ENCODE measurements at regions not wholly inside any gene's neighbourhood (a gene's known extent, or its start where the extent isn't known, plus 50 kb on each side); places are given as distances from the start of the nearest gene placed in this dataset.

DNA sequence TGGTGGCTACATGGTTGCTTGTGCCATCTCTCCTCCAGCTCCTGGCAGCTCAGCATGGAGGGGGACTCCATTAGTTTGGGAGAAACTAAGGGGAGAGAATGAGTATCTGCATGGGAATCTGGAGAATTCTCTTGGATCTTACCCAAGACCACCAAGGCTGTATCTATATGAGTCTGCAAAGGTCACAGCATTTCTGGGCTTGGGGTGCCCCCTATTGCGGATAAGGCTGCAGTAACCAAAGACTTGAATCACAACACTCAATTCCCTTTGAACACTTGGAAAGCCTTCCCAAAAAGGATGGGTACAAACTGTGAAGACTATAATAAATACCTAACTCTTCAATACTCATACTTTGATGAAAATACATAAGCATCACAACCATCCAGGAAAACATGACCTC, 623.5 kb upstream of the NR3C2 start:
- TF ChIP-seq EP300 (IDR thresholded peaks at IDR 0.05) (no peak), POLR2A (IDR thresholded peaks at IDR 0.05) (no peak)
- TF ChIP-seq, protein P1, sequence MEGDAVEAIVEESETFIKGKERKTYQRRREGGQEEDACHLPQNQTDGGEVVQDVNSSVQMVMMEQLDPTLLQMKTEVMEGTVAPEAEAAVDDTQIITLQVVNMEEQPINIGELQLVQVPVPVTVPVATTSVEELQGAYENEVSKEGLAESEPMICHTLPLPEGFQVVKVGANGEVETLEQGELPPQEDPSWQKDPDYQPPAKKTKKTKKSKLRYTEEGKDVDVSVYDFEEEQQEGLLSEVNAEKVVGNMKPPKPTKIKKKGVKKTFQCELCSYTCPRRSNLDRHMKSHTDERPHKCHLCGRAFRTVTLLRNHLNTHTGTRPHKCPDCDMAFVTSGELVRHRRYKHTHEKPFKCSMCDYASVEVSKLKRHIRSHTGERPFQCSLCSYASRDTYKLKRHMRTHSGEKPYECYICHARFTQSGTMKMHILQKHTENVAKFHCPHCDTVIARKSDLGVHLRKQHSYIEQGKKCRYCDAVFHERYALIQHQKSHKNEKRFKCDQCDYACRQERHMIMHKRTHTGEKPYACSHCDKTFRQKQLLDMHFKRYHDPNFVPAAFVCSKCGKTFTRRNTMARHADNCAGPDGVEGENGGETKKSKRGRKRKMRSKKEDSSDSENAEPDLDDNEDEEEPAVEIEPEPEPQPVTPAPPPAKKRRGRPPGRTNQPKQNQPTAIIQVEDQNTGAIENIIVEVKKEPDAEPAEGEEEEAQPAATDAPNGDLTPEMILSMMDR (IDR thresholded peaks at IDR 0.05): no peak
